ENCODE measurements at regions not wholly inside any gene's neighbourhood (a gene's known extent, or its start where the extent isn't known, plus 50 kb on each side); places are given as distances from the start of the nearest gene placed in this dataset.

GRCh38 chr11:22479971-22480720 lies 142.0 kb downstream of the SLC17A6 start:
- no peak for TF ChIP-seq CTCF (conservative IDR thresholded peaks at IDR 0.05; ENCODE audit: low read length)
- TF ChIP-seq EZH2phosphoT487 (IDR thresholded peaks at IDR 0.05; ENCODE audit: borderline replicate concordance), result no peak

All from Loucy (cell line).